Gastrocnemius medialis (tissue), 4 donors: ENCODE measurements at regions not wholly inside any gene's neighbourhood (a gene's known extent, or its start where the extent isn't known, plus 50 kb on each side); places are given as distances from the start of the nearest gene placed in this dataset.

ENCODE experiments used
- POLR2A ChIP-seq, 2 donors: fragments of 450-650 bp; IDR thresholded peaks; one replicate each; pipeline ENCODE4 v1.6.1; 2017; ENCODE audit warnings: antibody characterized with exemption in 2 of 2, mild to moderate bottlenecking in 2 of 2, moderate library complexity in 2 of 2
- TF ChIP-seq, protein P1 (sequence below), 5 experiments: fragments of 450-650 bp in 3 of 5; fragments of 200-600 bp in 2 of 5; sonication (generic) in 2 of 5; IDR thresholded peaks in 4 of 5; conservative IDR thresholded peaks in 1 of 5; 1 replicate in 4 of 5; 2 replicates in 1 of 5; pipeline ENCODE4 v1.5.1; 2016 to 2019; ENCODE audit warnings: antibody characterized with exemption in 5 of 5, mild to moderate bottlenecking in 3 of 5, moderate library complexity in 3 of 5

DNA sequence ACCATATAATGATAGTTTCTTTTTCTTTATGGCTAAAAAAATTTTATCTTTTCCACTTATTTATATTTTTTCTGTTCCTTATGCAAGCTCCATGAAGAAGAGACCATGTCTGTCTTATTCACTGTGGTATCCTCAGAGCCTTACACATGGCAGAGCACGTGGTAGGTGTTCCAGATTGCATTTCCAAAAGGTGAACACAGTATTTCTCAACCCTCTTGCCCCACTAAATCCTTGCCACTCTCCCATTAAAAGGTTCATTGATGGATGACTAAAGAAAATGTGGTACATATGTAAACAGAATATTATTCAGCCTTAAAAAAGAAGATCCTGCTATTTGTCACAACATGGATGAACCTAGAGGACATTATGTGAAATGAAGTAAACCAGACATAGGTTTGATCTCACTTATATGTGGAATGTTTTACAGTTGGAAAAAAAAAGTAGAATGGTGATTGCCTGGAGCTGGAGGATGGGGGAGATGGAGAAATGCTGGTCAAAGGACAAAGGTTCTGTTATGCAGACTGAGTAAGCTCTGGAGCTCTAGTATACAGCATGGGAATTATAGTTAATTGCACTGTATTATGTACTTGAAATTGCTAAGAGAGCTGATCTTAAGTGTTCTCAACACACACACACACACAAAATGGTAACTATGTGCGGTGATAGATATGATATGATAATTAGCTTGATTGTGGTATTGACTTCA lies 266.7 kb downstream of the CNTN3 start:
- no peak for TF ChIP-seq POLR2A (IDR thresholded peaks at IDR 0.05)
- TF ChIP-seq, protein P1, sequence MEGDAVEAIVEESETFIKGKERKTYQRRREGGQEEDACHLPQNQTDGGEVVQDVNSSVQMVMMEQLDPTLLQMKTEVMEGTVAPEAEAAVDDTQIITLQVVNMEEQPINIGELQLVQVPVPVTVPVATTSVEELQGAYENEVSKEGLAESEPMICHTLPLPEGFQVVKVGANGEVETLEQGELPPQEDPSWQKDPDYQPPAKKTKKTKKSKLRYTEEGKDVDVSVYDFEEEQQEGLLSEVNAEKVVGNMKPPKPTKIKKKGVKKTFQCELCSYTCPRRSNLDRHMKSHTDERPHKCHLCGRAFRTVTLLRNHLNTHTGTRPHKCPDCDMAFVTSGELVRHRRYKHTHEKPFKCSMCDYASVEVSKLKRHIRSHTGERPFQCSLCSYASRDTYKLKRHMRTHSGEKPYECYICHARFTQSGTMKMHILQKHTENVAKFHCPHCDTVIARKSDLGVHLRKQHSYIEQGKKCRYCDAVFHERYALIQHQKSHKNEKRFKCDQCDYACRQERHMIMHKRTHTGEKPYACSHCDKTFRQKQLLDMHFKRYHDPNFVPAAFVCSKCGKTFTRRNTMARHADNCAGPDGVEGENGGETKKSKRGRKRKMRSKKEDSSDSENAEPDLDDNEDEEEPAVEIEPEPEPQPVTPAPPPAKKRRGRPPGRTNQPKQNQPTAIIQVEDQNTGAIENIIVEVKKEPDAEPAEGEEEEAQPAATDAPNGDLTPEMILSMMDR (IDR thresholded peaks at IDR 0.05 in 4 of 5, conservative IDR thresholded peaks at IDR 0.05 in 1 of 5) = no peak
